Hepatocyte (in vitro differentiated cells): ENCODE measurements at regions not wholly inside any gene's neighbourhood (a gene's known extent, or its start where the extent isn't known, plus 50 kb on each side); places are given as distances from the start of the nearest gene placed in this dataset.

Experiments
- CTCF ChIP-seq: fragments of 200-600 bp; sonication (generic); IDR thresholded peaks from 2 replicates; pipeline ENCODE4 v1.5.1; 2016; ENCODE audit warnings: antibody characterized with exemption, mild to moderate bottlenecking; ENCODE audit not compliant: poor library complexity
- EZH2 ChIP-seq: fragments of 200-600 bp; sonication (generic); IDR thresholded peaks from 2 replicates; pipeline ENCODE4 v1.6.1; 2016; ENCODE audit warnings: antibody characterized with exemption, mild to moderate bottlenecking, borderline replicate concordance
- EZH2phosphoT487 ChIP-seq: fragments of 200-600 bp; sonication (generic); IDR thresholded peaks from one replicate; pipeline ENCODE4 v1.6.1; 2018; ENCODE audit warnings: antibody characterized with exemption, mild to moderate bottlenecking, low read depth, moderate library complexity; ENCODE audit not compliant: unreplicated experiment, severe bottlenecking

GRCh38 chr1:115428676-115429075 lies 90.6 kb upstream of the NGF start:
- TF ChIP-seq EZH2 = no peak
- TF ChIP-seq CTCF = no peak
- no peak for TF ChIP-seq EZH2phosphoT487
